ENCODE measurements at regions not wholly inside any gene's neighbourhood (a gene's known extent, or its start where the extent isn't known, plus 50 kb on each side); places are given as distances from the start of the nearest gene placed in this dataset.
A peak's percentile ranks its signal among the peaks of the same experiment; 100 is the strongest.

- no peak for DNase-seq
Measured at GRCh38 chr5:111676926-111677415, 80.0 kb downstream of the NREP start.

- DNase-seq, result no peak
Measured at GRCh38 chr5:111676466-111676865, 80.5 kb downstream of the NREP start.

- DNase-seq, result no peak
Measured at GRCh38 chr5:111675201-111675934, 81.6 kb downstream of the NREP start.

- DNase-seq, result no peak
Measured at GRCh38 chr5:111673891-111674626, 82.9 kb downstream of the NREP start.

GRCh38 chr5:111672099-111672498 lies 84.9 kb downstream of the NREP start:
- no peak for DNase-seq

- DNase-seq, result peak; percentile 7
Measured at GRCh38 chr5:111670826-111671492, 86.0 kb downstream of the NREP start.

- DNase-seq, result no peak
Measured at GRCh38 chr5:111668477-111669414, 88.2 kb downstream of the NREP start.

GRCh38 chr5:111667128-111667736 lies 89.8 kb downstream of the NREP start:
- DNase-seq, result no peak

- DNase-seq, result no peak
Measured at GRCh38 chr5:111656580-111656979, 100.4 kb downstream of the NREP start.

- peak; percentile 16 for DNase-seq
Measured at GRCh38 chr5:111655169-111655924, 101.6 kb downstream of the NREP start.

GRCh38 chr5:111653408-111653807 lies 103.6 kb downstream of the NREP start:
- no peak for DNase-seq

- no peak for DNase-seq
Measured at GRCh38 chr5:111649516-111649915, 107.5 kb downstream of the NREP start.

GRCh38 chr5:111645303-111645838 lies 111.6 kb downstream of the NREP start:
- no peak for DNase-seq

- no peak for DNase-seq
Measured at GRCh38 chr5:111643499-111643898, 113.5 kb downstream of the NREP start.

- peak; percentile 92 for DNase-seq
Measured at GRCh38 chr5:111641533-111642233, 115.3 kb downstream of the NREP start.

- no peak for DNase-seq
Measured at GRCh38 chr5:111639912-111640311, 117.1 kb downstream of the NREP start.

GRCh38 chr5:111636736-111637135 lies 120.3 kb downstream of the NREP start:
- no peak for DNase-seq

- peak; percentile 55 for DNase-seq
Measured at GRCh38 chr5:111635916-111636570, 121.0 kb downstream of the NREP start.

- DNase-seq, result no peak
Measured at GRCh38 chr5:111635151-111635902, 121.7 kb downstream of the NREP start.

All from NCI-H226 (cell line).